Keratinocyte (primary cell): ENCODE measurements at regions not wholly inside any gene's neighbourhood (a gene's known extent, or its start where the extent isn't known, plus 50 kb on each side); places are given as distances from the start of the nearest gene placed in this dataset.

ENCODE experiments used
- DNase-seq: peaks from one replicate; pipeline ENCODE4 v3.0.0-alpha.2; 2011; ENCODE audit warnings: low read depth, missing footprints, low spot score
- FAIRE-seq: peaks from 2 replicates; lab custom pipeline; 2011; peaks lifted over from hg19 to GRCh38; lab: Jason Lieb, UNC
- H2AFZ ChIP-seq: 2 replicates; pipeline ENCODE4 v1.6.0; 2012; ENCODE audit warnings: low read length, control low read depth, inconsistent platforms; ENCODE audit not compliant: control insufficient read depth
- H3K27ac ChIP-seq: 2 replicates; pipeline ENCODE4 v1.5.1; 2011; ENCODE audit warnings: low read length; ENCODE audit not compliant: control insufficient read depth, insufficient read depth
- H3K27me3 ChIP-seq: 3 replicates; pipeline ENCODE4 v1.6.0; 2011; ENCODE audit warnings: low read length; ENCODE audit not compliant: control insufficient read depth, insufficient read depth; ENCODE audit errors: extremely low read depth
- H3K36me3 ChIP-seq, 2 experiments: 2 replicates in 1 of 2; 3 replicates in 1 of 2; pipeline ENCODE4 v1.5.1; 2011; ENCODE audit warnings: low read length in 2 of 2, mild to moderate bottlenecking in 1 of 2; ENCODE audit not compliant: control insufficient read depth in 2 of 2, insufficient read depth in 2 of 2; ENCODE audit errors: extremely low read depth in 1 of 2
- H3K4me1 ChIP-seq: 3 replicates; pipeline ENCODE4 v1.5.1; 2011; ENCODE audit warnings: low read length; ENCODE audit not compliant: control insufficient read depth, insufficient read depth; ENCODE audit errors: extremely low read depth
- H3K4me2 ChIP-seq: 3 replicates; pipeline ENCODE4 v1.6.0; 2011; ENCODE audit warnings: low read depth, low read length; ENCODE audit not compliant: control insufficient read depth, insufficient read depth; ENCODE audit errors: extremely low read depth
- H3K4me3 ChIP-seq, 3 experiments: fragments of 200-600 bp in 1 of 3; sonication (generic) in 1 of 3; 2 replicates in 2 of 3; 3 replicates in 1 of 3; pipeline ENCODE4 v1.5.1; 2011 to 2016; ENCODE audit warnings: low read length in 3 of 3, mild to moderate bottlenecking in 3 of 3, control low read depth in 2 of 3, inconsistent platforms in 1 of 3, low read depth in 1 of 3, mixed read lengths in 1 of 3, mixed run types in 1 of 3, moderate library complexity in 1 of 3; ENCODE audit not compliant: control insufficient read depth in 2 of 3, insufficient read depth in 2 of 3; ENCODE audit errors: extremely low read depth in 1 of 3
- H3K79me2 ChIP-seq: 2 replicates; pipeline ENCODE4 v1.6.0; 2012; ENCODE audit warnings: low read length; ENCODE audit not compliant: control insufficient read depth, insufficient read depth
- H3K9ac ChIP-seq: 3 replicates; pipeline ENCODE4 v1.6.0; 2011; ENCODE audit warnings: low read length; ENCODE audit not compliant: control insufficient read depth, insufficient read depth; ENCODE audit errors: extremely low read depth
- H3K9me1 ChIP-seq: 3 replicates; pipeline ENCODE4 v1.6.0; 2011; ENCODE audit warnings: low read length; ENCODE audit not compliant: control insufficient read depth, insufficient read depth; ENCODE audit errors: extremely low read depth
- H3K9me3 ChIP-seq: 2 replicates; pipeline ENCODE4 v1.5.1; 2012; ENCODE audit warnings: low read depth, low read length; ENCODE audit not compliant: control insufficient read depth
- H4K20me1 ChIP-seq: 3 replicates; pipeline ENCODE4 v1.6.0; 2011; ENCODE audit warnings: low read length; ENCODE audit not compliant: control insufficient read depth, insufficient read depth; ENCODE audit errors: extremely low read depth
- CTCF ChIP-seq, 3 experiments: IDR thresholded peaks in 1 of 3; conservative IDR thresholded peaks in 1 of 3; optimal IDR thresholded peaks in 1 of 3; 2 replicates in 2 of 3; 3 replicates in 1 of 3; pipeline versions ENCODE3 to v1.5.1; 2011; ENCODE audit warnings: low read length in 3 of 3, mild to moderate bottlenecking in 3 of 3, moderate library complexity in 2 of 3, control low read depth in 1 of 3, inconsistent platforms in 1 of 3; ENCODE audit not compliant: insufficient read depth in 2 of 3; ENCODE audit errors: extremely low read depth in 1 of 3
- EZH2 ChIP-seq: IDR thresholded peaks from one replicate; pipeline ENCODE4 v1.6.1; 2012; ENCODE audit warnings: inconsistent platforms, mild to moderate bottlenecking, low read length, moderate library complexity
- dilution Hi-C: fragments of 300-500 bp; cut with MboI; formaldehyde crosslinking; loops from one replicate; pipeline ENCODE4 v1.7.0; 2020; ENCODE audit warnings: low sequenced_read_pairs; ENCODE audit not compliant: extremely low pct_ligation_motif_present

GRCh38 chr11:112765337-112765736 is 195.9 kb upstream of the NCAM1 start:
- Histone ChIP-seq H3K79me2 (no peaks in the 10 kb centered on the region), H3K4me1 (no peaks in the 10 kb centered on the region), H3K9me1 (no peaks in the 10 kb centered on the region), H3K9ac (no peak overlapping the region), H2AFZ (no peak overlapping the region), H3K36me3 (no peaks in the 10 kb centered on the region), H3K9me3 (no peaks in the 10 kb centered on the region), H3K4me3 (no peak overlapping the region), H4K20me1 (no peaks in the 10 kb centered on the region), H3K27ac (no peak overlapping the region), H3K27me3 (no peaks in the 10 kb centered on the region), H3K4me2 (no peak overlapping the region)
- no peak for TF ChIP-seq CTCF (optimal IDR thresholded peaks at IDR 0.05 in 1 of 3, IDR thresholded peaks at IDR 0.05 in 1 of 3, conservative IDR thresholded peaks at IDR 0.05 in 1 of 3; ENCODE audit: extremely low read depth in 1 of 3, insufficient read depth in 2 of 3, low read length in 3 of 3)
- no peak for TF ChIP-seq EZH2
- FAIRE-seq (no peak), DNase-seq (no peak)
- dilution Hi-C loops = no loop called here

DNA sequence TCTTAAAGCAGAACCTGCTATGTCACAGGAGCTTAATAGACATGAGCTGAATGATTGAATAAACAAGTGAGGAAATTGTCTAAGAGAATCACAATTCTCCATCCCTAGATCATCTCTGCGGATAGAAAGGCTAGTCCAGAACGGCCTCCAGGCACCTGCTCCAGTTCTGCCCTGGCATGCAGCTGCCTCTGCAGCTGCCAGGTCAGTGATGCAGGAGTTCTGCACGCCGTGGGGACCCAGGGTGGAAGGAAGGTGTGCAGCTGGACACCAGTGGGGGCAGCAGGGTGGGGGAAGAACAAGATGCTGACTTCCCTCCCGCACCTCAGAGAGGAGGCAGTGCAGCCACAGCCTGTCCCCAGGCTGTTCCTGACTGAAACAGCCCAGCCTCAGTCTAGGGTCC is 192.1 kb upstream of the NCAM1 start:
- Histone ChIP-seq H3K4me1 (no peaks in the 10 kb centered on the region), H3K9me1 (no peaks in the 10 kb centered on the region), H3K4me2 (no peak overlapping the region), H3K9me3 (no peaks in the 10 kb centered on the region), H4K20me1 (no peaks in the 10 kb centered on the region), H3K36me3 (no peaks in the 10 kb centered on the region), H2AFZ (no peak overlapping the region), H3K27ac (no peak overlapping the region), H3K4me3 (no peak overlapping the region), H3K9ac (no peak overlapping the region), H3K27me3 (no peaks in the 10 kb centered on the region), H3K79me2 (no peaks in the 10 kb centered on the region)
- dilution Hi-C loops = no loop called here
- TF ChIP-seq CTCF (optimal IDR thresholded peaks at IDR 0.05 in 1 of 3, IDR thresholded peaks at IDR 0.05 in 1 of 3, conservative IDR thresholded peaks at IDR 0.05 in 1 of 3; ENCODE audit: extremely low read depth in 1 of 3, insufficient read depth in 2 of 3, low read length in 3 of 3) (no peak), EZH2 (no peak)
- DNase-seq (no peak), FAIRE-seq (no peak)
